Lower leg skin (tissue), 3 donors: ENCODE measurements at regions not wholly inside any gene's neighbourhood (a gene's known extent, or its start where the extent isn't known, plus 50 kb on each side); places are given as distances from the start of the nearest gene placed in this dataset.

Source experiments
- POLR2A ChIP-seq, 2 donors: fragments of 450-650 bp; IDR thresholded peaks; one replicate each; pipeline ENCODE4 v1.6.1; 2016 to 2017; ENCODE audit warnings: antibody characterized with exemption in 2 of 2, mild to moderate bottlenecking in 1 of 2, moderate library complexity in 1 of 2
- TF ChIP-seq, protein P1 (sequence below), 3 donors: fragments of 450-650 bp; IDR thresholded peaks; one replicate each; pipeline ENCODE4 v1.5.1; 2016; ENCODE audit warnings: antibody characterized with exemption in 3 of 3, mild to moderate bottlenecking in 3 of 3, moderate library complexity in 2 of 3

GRCh38 chr14:98822917-98823316, 449.1 kb downstream of the BCL11B start:
- no peak for TF ChIP-seq POLR2A (IDR thresholded peaks at IDR 0.05)
- TF ChIP-seq, protein P1, sequence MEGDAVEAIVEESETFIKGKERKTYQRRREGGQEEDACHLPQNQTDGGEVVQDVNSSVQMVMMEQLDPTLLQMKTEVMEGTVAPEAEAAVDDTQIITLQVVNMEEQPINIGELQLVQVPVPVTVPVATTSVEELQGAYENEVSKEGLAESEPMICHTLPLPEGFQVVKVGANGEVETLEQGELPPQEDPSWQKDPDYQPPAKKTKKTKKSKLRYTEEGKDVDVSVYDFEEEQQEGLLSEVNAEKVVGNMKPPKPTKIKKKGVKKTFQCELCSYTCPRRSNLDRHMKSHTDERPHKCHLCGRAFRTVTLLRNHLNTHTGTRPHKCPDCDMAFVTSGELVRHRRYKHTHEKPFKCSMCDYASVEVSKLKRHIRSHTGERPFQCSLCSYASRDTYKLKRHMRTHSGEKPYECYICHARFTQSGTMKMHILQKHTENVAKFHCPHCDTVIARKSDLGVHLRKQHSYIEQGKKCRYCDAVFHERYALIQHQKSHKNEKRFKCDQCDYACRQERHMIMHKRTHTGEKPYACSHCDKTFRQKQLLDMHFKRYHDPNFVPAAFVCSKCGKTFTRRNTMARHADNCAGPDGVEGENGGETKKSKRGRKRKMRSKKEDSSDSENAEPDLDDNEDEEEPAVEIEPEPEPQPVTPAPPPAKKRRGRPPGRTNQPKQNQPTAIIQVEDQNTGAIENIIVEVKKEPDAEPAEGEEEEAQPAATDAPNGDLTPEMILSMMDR (IDR thresholded peaks at IDR 0.05): no peak
